Endodermal cell (in vitro differentiated cells): ENCODE measurements at regions not wholly inside any gene's neighbourhood (a gene's known extent, or its start where the extent isn't known, plus 50 kb on each side); places are given as distances from the start of the nearest gene placed in this dataset.
"Not testable (repeated sequence)": the region's sequence is repeated elsewhere in the genome, so short reads cannot be mapped to it uniquely, and the experiment has no call there.

ENCODE experiments used
- DNase-seq: peaks from one replicate; pipeline ENCODE4 v3.0.0-alpha.2; 2017
- H3K27ac ChIP-seq: 2 replicates; pipeline ENCODE4 v1.5.1; 2013; ENCODE audit warnings: mild to moderate bottlenecking, low read depth, low read length, moderate library complexity
- H3K27me3 ChIP-seq: 2 replicates; pipeline ENCODE4 v1.6.1; 2013; ENCODE audit warnings: mild to moderate bottlenecking, low read length, moderate library complexity; ENCODE audit not compliant: insufficient read depth, control insufficient read depth, poor library complexity, severe bottlenecking
- H3K36me3 ChIP-seq: 2 replicates; pipeline ENCODE4 v1.7.0; 2013; ENCODE audit warnings: mild to moderate bottlenecking, low read length, moderate library complexity; ENCODE audit not compliant: control insufficient read depth, insufficient read depth
- H3K4me1 ChIP-seq: one replicate; pipeline ENCODE4 v1.7.0; 2013; ENCODE audit warnings: low read length; ENCODE audit not compliant: control insufficient read depth, insufficient read depth
- H3K4me3 ChIP-seq: 2 replicates; pipeline ENCODE4 v1.5.1; 2013; ENCODE audit warnings: mild to moderate bottlenecking, low read length, moderate library complexity
- H3K9ac ChIP-seq: 2 replicates; pipeline ENCODE4 v1.6.1; 2013; ENCODE audit warnings: mild to moderate bottlenecking, low read length, moderate library complexity; ENCODE audit not compliant: poor library complexity, severe bottlenecking; ENCODE audit errors: extremely low read depth
- H3K9me3 ChIP-seq: 2 replicates; pipeline ENCODE4 v1.6.1; 2013; ENCODE audit warnings: mild to moderate bottlenecking, low read length, moderate library complexity; ENCODE audit not compliant: control insufficient read depth
- H3K27ac Mint-ChIP-seq: 2 replicates; pipeline ENCODE4 v1.8.0; 2020; ENCODE audit warnings: mixed read lengths
- H3K27me3 Mint-ChIP-seq: 2 replicates; pipeline ENCODE4 v1.8.0; 2021; ENCODE audit warnings: mild to moderate bottlenecking, mixed read lengths; ENCODE audit not compliant: insufficient read depth
- H3K36me3 Mint-ChIP-seq: 2 replicates; pipeline ENCODE4 v1.8.0; 2020; ENCODE audit warnings: low read depth, mixed read lengths
- H3K4me1 Mint-ChIP-seq: 2 replicates; pipeline ENCODE4 v1.8.0; 2020; ENCODE audit warnings: mixed read lengths
- H3K4me3 Mint-ChIP-seq: 2 replicates; pipeline ENCODE4 v1.8.0; 2020; ENCODE audit warnings: mild to moderate bottlenecking, moderate library complexity, mixed read lengths
- H3K9me3 Mint-ChIP-seq: 2 replicates; pipeline ENCODE4 v1.8.0; 2020; ENCODE audit warnings: mild to moderate bottlenecking, mixed read lengths
- CTCF ChIP-seq: fragments of 200-600 bp; sonication (generic); conservative IDR thresholded peaks from 2 replicates; pipeline ENCODE4 v1.5.0; 2021; ENCODE audit warnings: antibody characterized with exemption, mild to moderate bottlenecking
- WGBS, 2 experiments: methylation state at CpG; one replicate each; pipeline versions ENCODE4 v1.1.5 to v1.1.7; 2013; ENCODE audit warnings: missing lambda C conversion rate in 2 of 2, mixed read lengths in 1 of 2; ENCODE audit not compliant: insufficient coverage in 1 of 2, insufficient read length in 1 of 2; 5-methylcytosine and 5-hydroxymethylcytosine counted together

GRCh38 chr10:117807441-117807840, 239.3 kb downstream of the RAB11FIP2 start:
- Mint-ChIP-seq H3K4me1 (no peaks in the 10 kb centered on the region), H3K9me3 (peaks cover 25% of the 10 kb centered on the region), H3K36me3 (no peaks in the 10 kb centered on the region), H3K4me3 (no peak overlapping the region), H3K27ac (no peak overlapping the region), H3K27me3 (peaks cover 56% of the 10 kb centered on the region)
- H3K36me3 ChIP-seq: no peaks in the 10 kb centered on the region
- H3K4me3 ChIP-seq: no peak overlapping the region
- H3K4me1 ChIP-seq: no peaks in the 10 kb centered on the region
- H3K9ac ChIP-seq: no peak overlapping the region
- no peak for TF ChIP-seq CTCF
- peaks cover 15% of the 10 kb centered on the region for H3K27me3 ChIP-seq
- DNase-seq: peak; percentile 8
- 92 to 93% methylated on average over 3 to 4 of the region's 4 CpGs for WGBS, 2 experiments
- H3K27ac ChIP-seq: no peak overlapping the region
- H3K9me3 ChIP-seq: no peaks in the 10 kb centered on the region

GRCh38 chr10:117815816-117816215, 230.9 kb downstream of the RAB11FIP2 start:
- H3K27ac Mint-ChIP-seq, H3K4me3 ChIP-seq, DNase-seq, H3K9me3 ChIP-seq, H3K36me3 ChIP-seq, H3K4me1 Mint-ChIP-seq, H3K4me1 ChIP-seq, H3K27ac ChIP-seq, H3K9me3 Mint-ChIP-seq, H3K4me3 Mint-ChIP-seq, H3K36me3 Mint-ChIP-seq, H3K9ac ChIP-seq: not testable (repeated sequence)
- no CpG with 5 or more reads among the region's 2 CpGs for WGBS, 2 experiments
- peaks cover 73% of the 10 kb centered on the region for H3K27me3 Mint-ChIP-seq
- H3K27me3 ChIP-seq: peaks cover 68% of the 10 kb centered on the region

- H3K36me3 ChIP-seq: no peaks in the 10 kb centered on the region
- no peak for DNase-seq
- Mint-ChIP-seq H3K4me3 (no peak overlapping the region), H3K27me3 (peaks cover 77% of the 10 kb centered on the region), H3K27ac (no peak overlapping the region), H3K4me1 (no peaks in the 10 kb centered on the region), H3K36me3 (no peaks in the 10 kb centered on the region), H3K9me3 (peaks cover 1% of the 10 kb centered on the region)
- no peak overlapping the region for H3K9ac ChIP-seq
- H3K4me3 ChIP-seq: no peak overlapping the region
- peaks cover 75% of the 10 kb centered on the region for H3K27me3 ChIP-seq
- TF ChIP-seq CTCF: no peak
- 81 to 83% methylated on average over 3 of the region's 3 CpGs for WGBS, 2 experiments
- no peaks in the 10 kb centered on the region for H3K4me1 ChIP-seq
- no peaks in the 10 kb centered on the region for H3K9me3 ChIP-seq
- no peak overlapping the region for H3K27ac ChIP-seq
These were observed 229.6 kb downstream of the RAB11FIP2 start for GRCh38 chr10:117817116-117817515.

- no peak overlapping the region for H3K4me3 Mint-ChIP-seq
- peaks cover under 1% of the 10 kb centered on the region for H3K9me3 ChIP-seq
- peaks cover 75% of the 10 kb centered on the region for H3K27me3 Mint-ChIP-seq
- H3K36me3 ChIP-seq: no peaks in the 10 kb centered on the region
- H3K4me1 Mint-ChIP-seq: no peaks in the 10 kb centered on the region
- peaks cover 71% of the 10 kb centered on the region for H3K27me3 ChIP-seq
- no peak for TF ChIP-seq CTCF
- H3K4me3 ChIP-seq: no peak overlapping the region
- no peak overlapping the region for H3K27ac Mint-ChIP-seq
- DNase-seq: no peak
- no peaks in the 10 kb centered on the region for H3K36me3 Mint-ChIP-seq
- WGBS, 2 experiments: 77 to 84% methylated on average over 1 of the region's 1 CpG
- no peak overlapping the region for H3K9ac ChIP-seq
- no peak overlapping the region for H3K27ac ChIP-seq
- no peaks in the 10 kb centered on the region for H3K4me1 ChIP-seq
- H3K9me3 Mint-ChIP-seq: no peaks in the 10 kb centered on the region
These were observed 228.0 kb downstream of the RAB11FIP2 start for GRCh38 chr10:117818721-117819120.
